Gastroesophageal sphincter (tissue), 3 donors: ENCODE measurements at regions not wholly inside any gene's neighbourhood (a gene's known extent, or its start where the extent isn't known, plus 50 kb on each side); places are given as distances from the start of the nearest gene placed in this dataset.

Experiments used
- CTCF ChIP-seq, 4 experiments: fragments of 200-600 bp in 2 of 4; fragments of 450-650 bp in 2 of 4; sonication (generic) in 1 of 4; IDR thresholded peaks; one replicate each; pipeline ENCODE4 v1.5.1; 2017 to 2019; ENCODE audit warnings: antibody characterized with exemption in 4 of 4, mild to moderate bottlenecking in 2 of 4, moderate library complexity in 2 of 4
- EP300 ChIP-seq: sonication (generic); formaldehyde crosslinking; IDR thresholded peaks from one replicate; pipeline ENCODE4 v1.6.1; 2017; ENCODE audit warnings: antibody characterized with exemption, mild to moderate bottlenecking
- POLR2AphosphoS5 ChIP-seq: sonication (generic); formaldehyde crosslinking; IDR thresholded peaks from one replicate; pipeline ENCODE4 v1.6.1; 2017; ENCODE audit warnings: antibody characterized with exemption

- TF ChIP-seq CTCF (IDR thresholded peaks at IDR 0.05) (no peak), POLR2AphosphoS5 (no peak), EP300 (no peak)
Measured at GRCh38 chr2:217218269-217219163, 358.7 kb upstream of the TNP1 start.
